LHCN-M2 (cell line): ENCODE measurements at regions not wholly inside any gene's neighbourhood (a gene's known extent, or its start where the extent isn't known, plus 50 kb on each side); places are given as distances from the start of the nearest gene placed in this dataset.
"Not testable (repeated sequence)": the region's sequence is repeated elsewhere in the genome, so short reads cannot be mapped to it uniquely, and the experiment has no call there.

Experiments
- DNase-seq: peaks from one replicate; pipeline ENCODE4 v3.0.0-alpha.2; 2012; ENCODE audit warnings: low read depth

GRCh38 chr1:188013222-188013849, 1184.6 kb downstream of the PLA2G4A start:
- not testable (repeated sequence) for DNase-seq

- DNase-seq = no peak
Observed at GRCh38 chr1:188017921-188018320, 1189.2 kb downstream of the PLA2G4A start.

- DNase-seq = no peak
Observed at GRCh38 chr1:188022661-188023060, 1193.9 kb downstream of the PLA2G4A start.

- DNase-seq = no peak
Observed at GRCh38 chr1:188023206-188023605, 1194.5 kb downstream of the PLA2G4A start.

GRCh38 chr1:188027613-188028012, 1198.9 kb downstream of the PLA2G4A start:
- peak; percentile 92 for DNase-seq

GRCh38 chr1:188037572-188037971, 1208.8 kb downstream of the PLA2G4A start:
- DNase-seq = not testable (repeated sequence)

GRCh38 chr1:188043536-188044245, 1214.9 kb downstream of the PLA2G4A start:
- no peak for DNase-seq

- no peak for DNase-seq
Observed at GRCh38 chr1:188050250-188050649, 1221.5 kb downstream of the PLA2G4A start.

- DNase-seq = no peak
Observed at GRCh38 chr1:188056011-188056410, 1227.3 kb downstream of the PLA2G4A start.

GRCh38 chr1:188058801-188059200, 1230.1 kb downstream of the PLA2G4A start:
- no peak for DNase-seq

- no peak for DNase-seq
Observed at GRCh38 chr1:188061881-188062280, 1233.1 kb downstream of the PLA2G4A start.

GRCh38 chr1:188062456-188062855, 1233.7 kb downstream of the PLA2G4A start:
- peak; percentile 18 for DNase-seq

GRCh38 chr1:188065917-188066316, 1237.2 kb downstream of the PLA2G4A start:
- DNase-seq = peak; percentile 34

- DNase-seq = no peak
Observed at GRCh38 chr1:188070848-188071247, 1242.1 kb downstream of the PLA2G4A start.

- no peak for DNase-seq
Observed at GRCh38 chr1:188089015-188089414, 1260.3 kb downstream of the PLA2G4A start.

- peak; percentile 53 for DNase-seq
Observed at GRCh38 chr1:188089461-188089860, 1260.7 kb downstream of the PLA2G4A start.

GRCh38 chr1:188096521-188096920, 1267.8 kb downstream of the PLA2G4A start:
- DNase-seq = no peak

- no peak for DNase-seq
Observed at GRCh38 chr1:188117436-188117835, 1288.7 kb downstream of the PLA2G4A start.

- DNase-seq = no peak
Observed at GRCh38 chr1:188122646-188123045, 1293.9 kb downstream of the PLA2G4A start.

- DNase-seq = no peak
Observed at GRCh38 chr1:188127507-188127906, 1298.8 kb downstream of the PLA2G4A start.

- peak; percentile 22 for DNase-seq
Observed at GRCh38 chr1:188128761-188129160, 1300.0 kb downstream of the PLA2G4A start.

GRCh38 chr1:188129856-188130838, 1301.4 kb downstream of the PLA2G4A start:
- no peak for DNase-seq
